ENCODE measurements at regions not wholly inside any gene's neighbourhood (a gene's known extent, or its start where the extent isn't known, plus 50 kb on each side); places are given as distances from the start of the nearest gene placed in this dataset.
A peak's percentile ranks its signal among the peaks of the same experiment; 100 is the strongest.

DNA sequence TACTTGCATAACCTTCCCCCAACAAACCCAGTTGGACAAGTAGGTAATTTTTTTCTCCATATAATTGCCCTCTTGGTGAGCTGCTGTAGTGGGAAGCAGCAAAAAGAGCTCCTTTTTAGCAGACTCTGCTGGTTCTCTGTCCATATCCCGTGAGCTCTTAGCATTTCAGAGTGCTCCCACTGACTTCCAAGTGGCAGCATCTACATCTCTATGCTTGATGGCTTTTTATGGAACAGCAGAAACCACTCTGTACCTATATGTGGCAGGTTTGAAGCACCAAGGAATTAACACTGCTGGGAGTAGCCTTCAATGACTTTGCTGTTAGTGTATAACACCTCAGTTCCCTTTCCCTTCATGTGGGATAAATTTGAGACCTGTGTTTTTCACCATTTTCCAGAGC is 168.4 kb upstream of the NHS start:
- DNase-seq (ENCODE audit: low spot score) = no peak

DNA sequence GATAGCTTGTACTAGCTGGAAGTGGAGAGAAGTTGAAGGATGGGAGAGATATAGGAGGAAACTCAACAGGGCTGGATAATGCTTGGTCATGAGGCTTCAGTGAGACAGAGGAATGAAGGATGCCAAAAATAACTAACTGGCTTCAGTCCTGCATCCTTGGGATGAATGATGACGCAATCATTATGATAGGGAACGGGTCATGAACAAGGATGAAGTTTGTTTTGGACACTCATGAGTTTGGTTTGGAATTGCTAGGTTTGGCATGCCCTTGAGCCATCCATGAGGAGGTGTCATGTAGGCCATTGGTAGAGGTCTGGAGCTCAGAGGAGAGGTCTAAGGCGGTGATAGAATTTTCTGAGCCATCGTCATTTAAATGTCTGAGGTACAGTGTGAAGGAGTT is 160.0 kb upstream of the NHS start:
- no peak for DNase-seq (ENCODE audit: low spot score)

DNA sequence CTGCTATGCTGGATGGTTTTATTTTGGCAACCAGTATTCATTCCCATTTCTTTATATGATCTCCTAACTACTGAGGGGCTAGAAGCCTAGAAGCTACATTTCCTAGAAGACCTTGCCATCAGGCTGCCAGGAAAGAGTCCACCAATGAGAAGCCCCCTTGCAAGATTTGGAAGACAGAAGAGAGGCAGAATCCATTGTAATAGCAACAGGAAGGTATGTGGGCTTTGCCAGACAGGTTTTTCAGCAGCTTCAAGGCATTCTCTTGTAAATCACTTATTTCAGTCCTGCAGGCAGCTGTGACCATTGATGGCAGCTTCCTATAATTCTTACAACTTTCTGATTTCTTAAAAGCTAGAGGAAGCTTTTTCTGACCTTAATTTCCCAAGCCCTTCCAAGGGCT is 148.3 kb upstream of the NHS start:
- DNase-seq (ENCODE audit: low spot score) = no peak

DNA sequence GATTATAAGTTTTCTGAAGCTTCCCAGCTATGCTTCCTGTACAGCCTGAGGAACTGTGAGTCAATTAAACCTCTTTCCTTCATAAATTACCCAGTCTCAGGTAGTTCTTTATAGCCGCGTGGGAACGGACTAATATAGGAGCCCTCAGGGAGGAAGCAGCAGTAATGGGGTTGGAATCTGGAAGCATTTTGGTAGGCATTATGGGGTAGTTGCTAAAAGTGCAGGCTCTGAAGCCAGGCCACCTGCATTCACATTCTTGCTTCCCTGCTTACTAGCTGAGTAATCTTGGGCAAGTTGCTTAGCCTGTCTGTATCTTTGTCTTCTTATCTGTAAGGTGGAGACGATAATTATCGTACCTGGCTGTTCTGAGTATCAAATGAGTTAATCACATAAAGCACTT is 137.9 kb upstream of the NHS start:
- no peak for DNase-seq (ENCODE audit: low spot score)

DNA sequence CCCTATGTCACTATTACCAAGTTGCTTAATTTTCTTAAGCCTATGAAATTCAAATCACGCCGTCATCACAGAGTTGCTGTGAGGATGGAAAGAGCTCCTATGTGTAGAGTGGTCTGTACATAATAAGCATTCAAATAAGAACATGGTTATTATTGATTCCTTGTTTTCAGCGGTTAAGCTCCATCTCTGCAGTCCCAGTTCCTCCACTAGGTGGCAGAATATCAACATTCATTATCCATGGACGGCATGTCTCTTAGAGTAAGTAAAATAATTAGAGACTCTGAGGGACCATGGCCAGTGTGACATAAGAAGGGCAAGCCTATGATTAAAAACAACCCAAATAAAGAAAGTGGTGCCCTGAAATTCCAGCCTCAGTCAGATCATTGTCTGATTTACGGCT is 132.5 kb upstream of the NHS start:
- peak; percentile 39 for DNase-seq (ENCODE audit: low spot score)

DNA sequence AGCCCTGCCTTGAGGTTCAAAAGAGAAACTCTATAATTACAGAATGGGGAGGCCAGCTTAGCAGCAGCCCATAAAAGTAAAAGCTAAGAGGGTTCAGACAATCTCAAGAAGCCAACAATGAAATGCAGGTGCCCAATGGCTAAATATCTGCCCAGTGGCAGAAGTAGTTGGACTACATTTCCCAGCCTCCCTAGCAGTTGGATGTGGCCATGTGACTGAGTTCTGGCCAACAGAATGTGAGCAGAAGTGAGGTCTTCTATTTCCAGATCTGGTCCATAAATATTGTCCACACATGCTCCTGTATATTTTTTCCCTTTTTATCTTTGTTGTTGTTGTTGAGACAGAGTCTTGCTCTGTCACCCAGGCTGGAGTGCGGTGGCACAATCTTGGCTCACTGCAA is 127.9 kb upstream of the NHS start:
- no peak for DNase-seq (ENCODE audit: low spot score)

DNA sequence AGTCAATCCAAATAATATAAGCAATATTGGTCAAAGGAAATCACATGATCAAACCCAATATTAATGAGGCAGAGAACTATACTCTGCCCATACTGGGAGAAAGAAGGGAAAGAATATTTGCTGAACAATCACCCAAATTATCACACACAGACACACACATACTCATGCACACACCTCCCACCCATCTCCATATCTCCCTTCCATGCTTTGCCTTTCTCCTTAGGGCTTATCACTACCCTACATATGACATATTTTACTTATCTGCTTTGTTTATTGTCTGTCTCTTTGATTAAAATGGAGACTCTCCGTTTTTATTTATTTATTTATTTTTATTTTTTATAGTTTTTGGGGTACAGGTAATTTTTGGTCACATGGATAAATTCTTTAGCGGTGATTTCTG is 112.9 kb upstream of the NHS start:
- DNase-seq (ENCODE audit: low spot score) = no peak

DNA sequence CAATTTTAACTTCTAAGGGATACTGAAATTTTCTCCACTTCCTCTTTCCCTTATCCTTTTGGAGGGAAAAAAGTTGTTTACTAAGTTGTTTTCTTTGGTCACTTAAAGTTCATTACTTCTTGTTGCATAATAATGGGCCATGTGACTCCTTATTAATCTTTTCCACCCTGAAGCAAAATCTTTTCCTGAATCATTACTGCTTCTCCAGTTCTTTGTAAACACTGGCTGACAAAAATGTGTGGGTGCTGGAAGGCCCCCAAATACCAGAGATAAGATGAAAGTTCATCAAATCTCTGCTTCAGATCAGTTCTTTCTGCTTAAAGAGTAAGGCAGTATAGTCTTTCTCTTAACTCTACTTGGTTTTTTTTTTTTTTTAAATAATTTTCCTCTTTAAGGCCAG is 108.9 kb upstream of the NHS start:
- DNase-seq (ENCODE audit: low spot score) = no peak

DNA sequence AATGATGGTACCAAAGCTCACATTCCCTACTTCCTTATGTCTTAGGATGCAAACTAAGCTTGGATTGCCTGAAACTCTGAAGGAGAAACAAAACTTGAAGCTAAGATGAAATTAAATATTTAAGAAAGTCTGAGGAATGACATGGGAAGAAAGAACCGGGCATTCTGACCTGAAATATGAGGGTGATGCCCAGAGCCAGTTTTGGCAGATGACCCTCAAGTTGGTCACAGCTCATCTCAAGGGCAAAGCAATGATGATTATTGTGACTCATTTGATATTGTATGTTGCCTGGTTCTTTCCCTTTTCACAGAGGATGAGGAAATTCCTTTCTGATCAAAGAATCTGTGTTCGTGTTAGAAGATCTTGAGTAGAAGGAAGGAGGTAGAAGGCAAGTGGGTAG is 96.0 kb upstream of the NHS start:
- DNase-seq (ENCODE audit: low spot score) = no peak

DNA sequence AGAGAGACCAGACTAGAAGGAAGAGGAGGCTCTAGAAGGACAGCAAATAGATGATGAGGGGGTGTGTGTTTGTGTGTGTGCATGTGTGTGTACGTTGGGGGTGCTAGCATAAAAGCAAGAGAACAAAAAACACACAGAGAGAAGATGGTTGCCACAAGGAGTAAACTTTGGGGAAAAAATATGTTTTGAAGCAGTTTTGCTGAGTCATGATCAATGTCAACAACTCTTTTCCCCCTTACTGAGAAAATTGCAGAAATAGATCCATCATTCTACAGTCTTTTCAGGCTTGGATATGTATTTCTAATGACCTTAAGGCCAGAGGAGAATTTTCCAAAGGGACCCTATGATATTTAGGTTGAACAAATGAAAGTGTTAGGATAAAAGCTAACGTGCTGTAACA is 89.0 kb upstream of the NHS start:
- DNase-seq (ENCODE audit: low spot score) = no peak

DNA sequence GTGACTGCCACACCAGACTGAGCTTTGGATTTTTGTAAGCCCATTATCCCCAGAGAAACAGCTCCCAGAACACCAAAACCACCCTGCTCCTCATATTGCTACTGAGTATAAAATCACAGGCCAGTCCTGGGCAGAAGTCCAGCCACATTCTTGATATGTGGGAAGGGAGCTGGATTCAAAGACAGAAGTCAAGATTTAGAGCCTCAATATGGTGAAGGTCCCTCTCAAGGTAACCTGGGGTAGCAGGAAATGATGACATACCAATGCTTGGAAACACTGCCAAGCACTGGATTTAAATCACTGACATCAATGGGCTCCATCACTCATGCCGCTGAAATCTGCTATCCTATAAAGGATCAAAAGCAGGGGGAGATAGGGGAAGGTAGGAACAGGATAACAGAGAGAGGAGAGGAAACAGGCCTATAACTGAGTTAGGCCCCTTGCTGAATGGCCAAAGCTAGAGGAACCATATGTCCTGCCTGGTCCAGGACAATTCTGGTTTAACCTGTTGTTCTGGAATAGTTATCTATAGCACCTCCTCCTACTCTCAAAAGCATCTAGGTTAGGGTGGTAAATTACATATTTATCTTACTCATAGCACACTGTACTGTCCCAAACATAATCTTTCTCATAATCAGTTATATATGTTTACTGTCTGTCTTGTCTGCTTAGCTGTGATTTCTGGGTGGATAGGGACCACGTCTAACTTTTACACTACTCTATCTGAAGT is 83.7 kb upstream of the NHS start:
- DNase-seq (ENCODE audit: low spot score) = no peak

DNA sequence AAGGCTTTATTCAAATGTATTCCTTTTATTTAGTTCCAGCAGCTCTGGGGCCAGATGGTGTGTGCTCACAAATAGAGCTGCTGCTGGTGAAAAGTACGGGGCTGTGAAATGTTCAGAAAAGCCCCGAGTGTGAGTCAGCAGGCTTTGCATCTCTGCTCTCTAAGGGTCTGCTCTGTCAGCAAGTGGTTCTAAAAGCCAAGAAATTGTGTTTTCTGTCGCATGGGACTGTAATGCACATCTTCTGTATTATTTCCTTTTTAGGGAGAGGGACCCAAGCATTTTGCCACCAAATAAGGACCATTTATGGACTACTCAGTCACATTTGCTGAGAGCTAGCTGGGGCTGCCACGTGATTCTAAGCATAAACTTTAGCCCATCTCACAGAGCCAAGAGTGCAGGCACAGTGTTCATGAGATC is 82.9 kb upstream of the NHS start:
- DNase-seq (ENCODE audit: low spot score) = no peak

DNA sequence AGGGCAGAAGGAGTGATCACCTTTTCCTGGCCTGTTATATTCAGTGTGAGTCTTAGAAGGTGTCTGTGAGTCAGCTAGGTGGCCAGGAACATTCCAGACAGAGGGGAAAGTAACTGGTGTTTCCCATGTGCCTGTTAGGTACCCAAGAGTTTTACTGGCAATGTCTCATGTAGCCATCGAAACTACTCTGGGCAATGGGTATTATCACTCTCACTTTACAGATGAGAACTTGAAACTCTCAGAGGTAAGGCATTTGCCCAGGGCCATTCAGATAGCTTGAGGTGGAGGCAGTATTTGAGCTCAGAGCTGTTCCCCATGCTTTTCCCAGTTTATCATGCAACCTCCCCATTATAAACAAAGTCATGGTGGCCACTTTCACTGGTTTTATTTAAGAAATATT is 80.4 kb upstream of the NHS start:
- DNase-seq (ENCODE audit: low spot score) = no peak

DNA sequence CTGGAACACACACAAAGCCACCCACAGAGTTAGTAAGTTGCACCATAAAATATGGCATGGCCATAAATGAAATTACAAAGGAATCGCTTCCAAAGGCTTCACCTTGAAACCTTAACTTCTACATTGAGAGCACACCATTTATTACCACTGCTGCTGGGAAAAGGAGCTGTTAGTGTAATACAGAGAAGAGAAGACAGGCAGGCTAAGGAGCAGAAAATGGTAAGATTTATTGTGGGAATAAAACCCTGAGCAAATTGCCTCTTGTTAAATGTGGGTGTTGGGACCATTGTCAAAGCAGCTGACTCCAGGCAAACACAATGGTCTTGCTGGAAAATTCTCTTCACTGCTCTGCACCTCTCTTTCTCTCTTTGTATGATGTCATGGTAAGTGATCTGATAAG is 79.2 kb upstream of the NHS start:
- DNase-seq (ENCODE audit: low spot score) = no peak

DNA sequence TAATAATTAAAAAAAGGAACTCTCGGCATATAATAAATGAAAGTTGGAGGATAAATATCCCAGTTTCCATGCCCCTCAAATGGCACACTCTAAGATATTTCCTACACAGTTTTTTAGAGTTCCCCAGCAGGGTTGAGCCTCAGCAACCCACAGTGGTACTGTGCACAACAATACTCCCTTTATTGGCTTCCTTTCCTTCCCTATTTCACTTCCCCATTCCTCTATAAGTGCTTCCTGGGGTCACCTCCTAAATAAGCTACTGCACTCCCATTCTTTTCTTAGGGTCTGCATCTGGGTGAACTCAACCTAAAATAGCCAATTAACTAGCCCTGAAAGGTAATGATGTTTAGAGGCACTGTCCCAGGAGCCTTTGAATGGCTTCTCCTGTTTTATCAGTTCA is 76.4 kb upstream of the NHS start:
- no peak for DNase-seq (ENCODE audit: low spot score)

DNA sequence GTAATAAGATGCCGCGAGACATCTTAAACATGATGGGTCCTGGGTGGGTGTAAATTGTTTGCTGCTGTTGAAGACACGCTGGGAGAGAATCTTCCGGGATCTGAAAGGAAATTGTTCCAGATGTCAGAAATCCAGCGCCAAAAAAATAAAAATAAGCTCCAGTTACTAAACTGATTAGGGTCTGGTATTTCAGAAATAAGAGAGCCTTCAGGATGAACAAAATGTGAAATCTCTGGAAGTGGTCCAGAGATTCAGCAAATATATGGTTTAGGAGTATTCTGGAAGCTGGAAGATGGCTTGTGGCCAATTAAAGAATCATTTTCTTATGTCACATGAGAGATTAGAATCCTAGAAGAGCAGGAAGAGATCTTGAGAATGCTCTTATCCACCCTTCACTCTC is 75.8 kb upstream of the NHS start:
- DNase-seq (ENCODE audit: low spot score) = no peak

DNA sequence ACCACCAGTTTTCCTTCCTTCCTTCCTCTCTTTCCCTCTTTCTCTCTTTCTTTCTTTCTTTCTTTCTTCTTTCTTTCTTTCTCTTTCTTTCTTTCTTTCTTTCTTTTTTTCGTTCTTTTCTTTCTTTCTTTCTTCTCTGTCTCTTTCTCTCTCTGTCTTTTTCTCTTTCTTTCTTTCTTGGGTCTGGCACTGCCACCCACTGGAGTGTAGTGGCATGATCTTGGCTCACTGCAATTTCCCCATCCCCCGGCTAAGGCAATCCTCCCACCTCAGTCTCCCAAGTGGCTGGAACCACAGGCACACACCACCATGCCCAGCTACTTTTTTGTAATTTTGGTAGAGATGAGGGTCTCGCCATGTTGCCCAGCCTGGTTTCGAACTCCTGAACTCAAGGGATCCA is 51.6 kb upstream of the NHS start:
- no peak for DNase-seq (ENCODE audit: low spot score)
